DMS114 treated with DMSO at 0.1 percent for 48 hours (cell line): ENCODE measurements at regions not wholly inside any gene's neighbourhood (a gene's known extent, or its start where the extent isn't known, plus 50 kb on each side); places are given as distances from the start of the nearest gene placed in this dataset.

Source experiments
- DNase-seq: peaks from one replicate; lab custom pipeline; 2025; ENCODE audit not compliant: unreplicated experiment; lab: John Stamatoyannopoulos, UW

DNA sequence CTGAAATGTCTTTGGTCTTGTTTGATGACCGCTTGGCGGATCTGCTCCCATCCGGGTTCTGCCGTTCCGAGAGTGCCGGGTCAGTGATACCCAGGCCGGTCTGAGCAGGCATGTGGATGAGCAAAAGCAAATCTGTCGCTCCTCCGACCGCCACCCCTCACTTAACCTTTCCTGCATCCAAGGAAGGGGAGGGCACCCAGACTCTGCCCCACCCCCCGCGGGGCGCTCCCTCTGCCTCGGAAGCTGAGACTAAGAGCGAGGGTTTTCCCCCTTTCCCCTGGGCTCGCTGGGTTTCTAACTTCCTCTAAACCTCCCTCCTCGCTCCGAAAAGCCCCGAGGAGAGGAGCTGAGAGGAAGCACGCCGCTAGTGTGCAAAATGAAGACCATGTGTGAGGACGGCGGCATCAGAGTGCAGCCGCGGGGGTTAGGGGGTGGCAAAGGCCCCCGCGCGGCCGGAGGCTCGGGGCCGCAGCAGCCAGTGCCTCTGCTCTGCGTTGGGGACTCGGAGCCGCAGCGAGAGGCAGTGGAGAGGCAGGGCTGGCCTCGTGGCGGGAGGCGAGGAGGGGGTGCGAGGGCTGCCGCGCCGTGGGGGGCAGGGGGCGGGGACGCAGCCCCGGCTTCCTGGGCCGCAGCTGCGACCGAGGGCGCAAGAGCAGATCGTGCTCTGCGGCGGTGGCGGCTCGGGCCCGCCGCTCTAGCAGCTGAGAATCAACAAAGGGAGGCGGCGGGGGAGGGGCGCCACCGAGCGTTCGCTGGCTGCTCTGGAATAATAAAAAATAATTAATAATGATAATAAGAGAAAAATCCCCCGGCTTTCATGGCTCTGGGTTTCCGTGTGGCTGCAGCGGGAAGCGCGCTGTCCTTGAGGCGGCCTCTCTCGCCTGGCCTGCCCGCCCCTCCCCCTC, 55.8 kb upstream of the BCOR start:
- no peak for DNase-seq

DNA sequence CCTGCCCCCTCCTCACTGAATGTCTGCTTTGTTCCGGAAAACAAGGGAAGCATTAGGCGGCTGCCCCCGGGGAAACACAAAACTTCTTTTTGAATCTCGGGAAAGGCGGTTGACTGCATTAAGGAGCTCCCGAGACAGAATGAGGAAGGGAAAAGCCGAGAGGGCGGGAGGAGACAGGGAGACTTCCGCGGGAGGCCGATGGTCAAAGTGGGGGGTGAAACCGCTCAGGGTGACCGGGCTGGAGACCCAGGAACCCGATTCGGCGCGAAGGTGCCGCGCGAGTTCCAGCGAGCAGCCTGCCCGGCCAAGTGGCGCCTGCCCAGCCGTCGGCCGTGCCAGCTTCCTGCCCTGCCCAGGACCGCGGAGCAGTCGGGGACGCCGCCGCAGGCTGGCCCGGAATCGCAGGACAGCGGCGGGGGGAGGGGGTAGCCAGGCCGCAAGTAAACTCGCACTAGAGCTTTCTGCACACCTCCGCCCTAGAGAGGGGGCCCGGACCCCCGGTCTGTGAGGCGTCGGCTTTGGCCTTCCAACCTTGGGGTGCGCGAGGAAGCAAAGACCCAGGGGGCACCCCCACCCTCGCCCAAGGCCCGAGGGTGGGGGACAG, 55.1 kb upstream of the BCOR start:
- DNase-seq, result no peak

DNA sequence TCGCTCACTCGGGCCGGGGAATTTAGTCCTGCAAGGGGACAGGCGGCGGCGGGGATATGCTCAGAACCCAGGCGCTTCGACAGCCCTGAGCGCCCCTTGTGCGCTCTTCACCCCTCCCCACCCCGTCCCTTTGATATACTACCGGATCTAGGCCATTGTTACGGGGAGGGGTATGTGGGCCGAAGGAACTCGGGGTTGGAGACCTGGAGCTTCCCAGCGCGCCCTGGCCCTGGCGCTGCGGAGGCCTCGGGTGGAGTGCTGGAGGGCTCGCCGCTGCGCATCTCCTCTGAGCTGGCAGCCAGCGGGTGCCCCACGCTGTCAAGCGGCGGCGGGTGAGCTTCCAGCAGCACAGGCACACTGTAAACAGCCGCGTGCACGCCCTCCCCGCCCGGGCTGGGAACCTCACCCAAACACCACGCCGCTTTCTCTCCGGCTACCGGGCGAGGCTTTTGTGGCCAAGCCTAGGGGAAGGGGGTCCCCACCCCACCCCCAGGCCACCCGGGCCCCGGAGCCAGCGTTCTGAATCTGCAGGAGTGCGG, 54.5 kb upstream of the BCOR start:
- DNase-seq, result no peak

DNA sequence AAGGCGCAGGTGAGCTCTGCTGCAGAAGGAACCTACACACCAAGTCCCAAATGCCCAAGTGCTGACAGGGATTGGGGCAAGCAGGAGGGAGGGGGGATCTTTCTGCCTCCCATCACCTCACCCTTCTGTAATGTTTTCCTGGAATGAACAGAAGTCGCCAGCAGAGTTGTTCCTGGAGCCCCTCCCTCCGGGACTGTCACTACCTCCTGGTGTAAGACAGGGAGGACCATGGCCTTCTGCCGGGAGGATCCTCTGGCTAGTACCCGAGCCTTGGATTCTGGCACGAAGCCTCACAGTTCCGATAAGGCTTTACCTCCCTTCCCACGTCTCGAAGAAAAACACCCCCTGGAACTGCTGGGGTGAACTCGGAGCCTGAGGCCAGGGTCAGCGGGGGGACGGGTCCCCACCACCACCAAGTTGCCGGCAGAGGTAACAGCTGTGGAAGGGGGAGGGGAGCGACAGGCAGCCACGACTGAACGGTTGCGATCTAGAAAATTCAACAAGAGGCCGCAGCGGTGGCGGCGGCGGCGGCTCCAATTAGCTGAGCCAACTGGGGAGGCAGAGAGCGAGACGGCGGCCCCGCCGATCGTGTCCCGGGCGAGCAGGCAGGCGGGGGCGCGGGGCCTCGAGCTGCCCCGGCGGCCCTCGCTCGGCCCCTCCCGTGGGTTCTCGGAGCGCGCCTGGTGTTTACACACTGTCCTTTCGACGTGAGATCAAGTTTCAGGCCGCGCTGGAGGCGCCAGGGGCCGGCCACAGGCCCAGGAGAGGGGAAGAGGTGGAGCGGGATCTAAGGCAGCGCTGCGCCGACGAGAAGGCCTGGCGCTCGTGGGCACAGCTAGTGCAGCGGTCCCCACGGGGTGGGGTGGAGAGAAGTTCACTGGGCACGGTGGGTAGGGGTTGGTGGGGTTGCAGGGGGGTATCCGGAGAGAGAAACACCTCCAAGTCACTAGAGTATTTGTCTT, 53.7 kb upstream of the BCOR start:
- no peak for DNase-seq

DNA sequence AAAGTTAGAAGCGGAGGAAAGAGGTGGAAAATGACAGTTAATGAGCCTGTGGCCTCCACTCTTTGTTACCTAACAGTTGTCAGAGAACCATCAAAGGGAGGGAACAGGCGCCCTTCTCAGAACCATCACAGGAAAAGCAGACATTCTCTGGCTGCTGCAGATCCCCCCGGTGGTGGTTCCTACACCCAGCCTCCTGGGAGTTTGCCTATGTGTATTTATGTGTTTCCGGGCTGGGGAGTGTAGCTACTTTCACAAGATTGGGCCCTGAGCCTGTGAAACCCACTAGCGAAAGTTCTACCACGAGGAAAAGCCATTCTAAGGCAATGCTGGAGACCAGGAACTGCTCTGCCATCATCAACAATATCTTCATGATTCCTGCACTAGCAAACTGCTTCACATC, 52.7 kb upstream of the BCOR start:
- no peak for DNase-seq

DNA sequence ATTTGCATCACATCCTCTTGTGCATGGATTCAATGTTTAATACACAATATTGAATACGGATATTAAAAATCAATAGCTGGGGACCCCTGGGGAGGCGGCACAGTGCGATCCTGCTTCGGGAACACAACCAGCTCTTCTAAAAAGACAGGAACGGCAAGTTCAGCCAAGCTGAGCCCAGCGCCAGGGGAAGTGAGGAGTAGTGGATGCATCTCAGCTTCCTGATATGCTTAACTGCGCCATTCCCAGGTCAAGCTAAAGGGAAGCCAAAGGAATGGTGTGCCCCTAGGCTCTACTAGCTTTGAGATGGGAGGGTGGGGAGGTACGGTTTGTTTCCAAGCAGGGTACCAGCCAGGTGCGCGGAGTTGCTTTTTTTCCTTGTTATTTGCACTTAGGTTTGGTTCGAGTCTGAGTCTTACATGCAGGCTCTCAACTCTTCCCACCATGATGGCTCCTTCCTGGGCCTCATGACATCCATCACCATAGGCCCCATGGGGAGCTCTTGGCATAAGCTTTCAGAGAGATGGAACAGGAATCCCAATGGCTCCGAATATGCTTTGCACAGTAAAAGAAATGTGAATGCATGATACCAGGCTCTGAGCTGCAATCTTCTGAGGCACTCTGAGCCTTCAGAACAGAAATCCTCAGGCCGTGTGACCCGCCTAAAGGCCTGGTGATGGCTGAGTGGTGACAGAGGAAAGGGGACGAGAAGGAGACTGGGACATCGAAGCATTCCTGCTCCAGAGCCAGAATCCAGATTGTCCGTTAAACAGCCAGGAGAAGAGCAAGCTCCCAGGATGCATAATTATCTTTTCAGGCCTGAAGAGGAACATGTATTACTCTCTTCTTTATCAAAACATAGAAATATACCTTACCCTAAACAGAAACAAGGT, 51.8 kb upstream of the BCOR start:
- DNase-seq, result no peak

DNA sequence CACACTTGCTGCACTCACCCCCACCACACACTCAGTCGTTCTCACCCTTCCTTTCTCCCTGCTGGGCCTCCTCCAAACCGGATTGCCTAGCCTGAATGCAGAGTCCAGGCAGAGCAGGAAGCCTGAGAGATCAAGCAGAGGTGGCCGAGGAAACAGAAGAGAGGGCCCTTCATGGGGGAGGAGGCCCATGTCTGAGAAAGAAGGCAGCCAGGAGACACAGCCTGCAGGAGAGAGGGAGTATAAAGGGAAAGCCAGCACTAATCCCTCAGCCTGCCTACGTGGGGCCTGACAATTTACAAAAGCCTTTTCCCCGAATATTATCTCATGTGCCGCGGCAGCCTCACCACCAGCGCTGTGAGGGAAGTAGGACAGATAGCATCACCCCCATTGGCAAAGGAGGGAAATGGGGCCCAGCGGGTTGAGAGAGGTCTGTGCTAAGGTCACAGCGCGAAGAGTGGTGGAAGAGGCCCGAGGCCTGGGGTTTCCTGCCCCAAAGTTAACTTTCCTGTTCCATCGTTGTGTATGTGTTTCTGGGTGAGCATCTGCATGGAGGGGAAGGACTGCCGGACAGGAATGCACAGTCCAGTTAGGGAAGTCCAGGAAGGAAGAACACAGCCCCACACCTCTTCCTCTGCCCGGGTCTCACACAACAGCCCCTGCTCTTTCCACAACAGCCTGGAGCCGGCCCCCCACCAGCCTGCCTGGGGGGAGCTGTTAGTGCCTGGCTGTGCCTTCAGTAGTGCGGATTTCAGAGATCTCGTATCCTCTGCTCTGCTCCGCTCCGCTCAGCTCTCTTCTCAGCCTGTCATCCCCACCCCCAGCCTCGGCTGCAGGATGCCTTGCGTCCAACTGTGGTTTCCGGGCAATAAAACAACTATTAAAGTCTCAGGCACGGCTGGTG, 50.9 kb upstream of the BCOR start:
- DNase-seq, result no peak

DNA sequence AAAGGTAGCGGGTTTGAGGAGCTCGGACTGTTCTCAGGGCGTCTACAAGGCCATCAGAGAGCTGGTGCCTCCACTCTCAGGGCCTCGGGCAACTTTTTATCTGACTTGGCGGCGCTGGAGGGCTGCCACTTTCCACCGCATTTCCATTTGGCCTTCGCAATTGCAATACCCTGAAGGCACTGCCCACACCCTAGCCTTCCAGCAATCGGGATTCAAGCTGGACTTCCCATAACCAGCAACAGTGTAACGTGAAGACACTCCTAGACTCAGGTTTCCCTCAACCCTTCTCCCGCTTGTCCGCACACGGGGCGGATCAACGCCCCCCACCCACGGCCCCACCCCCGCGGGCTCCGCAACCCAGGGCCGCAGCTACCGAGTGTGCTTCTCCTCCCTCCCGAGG, 50.2 kb upstream of the BCOR start:
- no peak for DNase-seq
